ENCODE measurements at regions not wholly inside any gene's neighbourhood (a gene's known extent, or its start where the extent isn't known, plus 50 kb on each side); places are given as distances from the start of the nearest gene placed in this dataset.
"Not testable (repeated sequence)": the region's sequence is repeated elsewhere in the genome, so short reads cannot be mapped to it uniquely, and the experiment has no call there.

DNA sequence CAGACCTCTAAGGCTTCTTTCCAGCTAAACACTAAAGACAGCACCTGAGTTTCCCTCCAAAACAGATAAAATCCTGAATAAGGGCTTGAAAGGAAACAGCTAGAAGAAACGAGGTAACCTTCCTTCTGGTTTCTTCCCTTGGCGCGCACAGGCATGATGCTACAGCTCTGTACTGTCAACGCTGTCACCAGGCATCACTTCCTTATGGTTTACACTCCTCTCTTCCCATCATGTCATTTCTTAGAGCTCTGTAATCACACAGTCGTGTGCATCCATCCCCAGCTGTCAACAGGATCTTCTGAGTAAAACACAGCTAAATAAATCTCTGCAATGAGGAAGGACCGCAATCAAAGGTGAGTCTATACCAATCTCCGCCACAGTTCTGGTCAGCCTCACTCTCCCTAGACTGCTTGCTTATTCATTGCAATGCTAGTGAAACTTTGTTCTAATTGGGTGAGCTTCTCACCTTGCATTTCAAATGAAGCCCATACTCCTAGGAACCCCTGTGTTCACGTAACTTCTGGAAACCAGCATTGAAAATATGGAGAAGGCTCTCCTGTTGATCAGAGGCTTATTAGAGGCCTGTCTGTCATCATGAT lies 162.6 kb upstream of the DTNBP1 start:
- no peak for DNase-seq

DNA sequence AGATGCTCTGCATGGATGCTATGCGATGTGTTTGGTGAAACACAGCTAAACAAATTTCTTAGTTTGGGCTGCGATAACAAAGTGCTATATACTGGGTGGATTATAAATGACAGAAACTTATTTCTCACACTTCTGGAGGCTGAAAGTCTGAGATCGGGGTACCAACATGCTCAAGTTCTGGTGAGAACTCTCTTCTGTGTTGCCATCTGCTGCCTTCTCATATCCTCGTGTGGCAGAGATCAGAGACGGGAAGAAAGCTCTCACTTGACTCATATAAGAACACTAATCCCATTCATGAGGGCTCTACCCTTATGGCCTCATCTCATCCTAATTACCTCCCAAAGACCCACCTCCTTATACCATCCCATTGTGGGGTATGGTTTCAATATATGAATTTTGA lies 162.0 kb upstream of the DTNBP1 start:
- no peak for DNase-seq

DNA sequence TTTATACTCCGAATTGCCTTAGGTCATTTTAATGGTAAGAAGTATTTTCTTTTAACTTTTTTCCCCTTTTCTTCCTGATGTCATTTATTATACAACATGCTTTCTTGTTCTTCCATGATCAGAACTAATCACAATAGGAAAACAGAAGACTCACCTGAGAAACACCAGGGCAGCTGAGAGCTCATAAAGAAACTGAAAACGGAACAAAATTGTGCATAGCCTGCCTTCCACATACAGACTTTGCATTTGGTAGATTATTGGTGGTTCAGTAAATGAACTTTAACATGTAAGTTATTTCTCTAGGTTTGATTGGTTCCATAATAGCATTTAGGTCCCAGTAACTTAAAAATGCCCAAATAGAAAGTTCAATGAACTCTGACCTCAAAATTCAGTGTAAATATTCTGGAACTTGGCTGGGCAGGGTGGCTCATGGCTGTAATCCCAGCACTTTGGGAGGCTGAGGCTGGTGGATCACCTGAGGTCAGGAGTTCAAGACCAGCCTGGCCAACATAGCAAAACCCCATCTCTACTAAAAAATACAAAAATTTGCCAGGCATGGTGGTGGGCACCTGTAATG lies 161.1 kb upstream of the DTNBP1 start:
- DNase-seq = no peak

GRCh38 chr6:15822835-15823234 lies 160.0 kb upstream of the DTNBP1 start:
- DNase-seq = no peak

- DNase-seq = no peak
These were observed 157.0 kb upstream of the DTNBP1 start for GRCh38 chr6:15819841-15820240.

DNA sequence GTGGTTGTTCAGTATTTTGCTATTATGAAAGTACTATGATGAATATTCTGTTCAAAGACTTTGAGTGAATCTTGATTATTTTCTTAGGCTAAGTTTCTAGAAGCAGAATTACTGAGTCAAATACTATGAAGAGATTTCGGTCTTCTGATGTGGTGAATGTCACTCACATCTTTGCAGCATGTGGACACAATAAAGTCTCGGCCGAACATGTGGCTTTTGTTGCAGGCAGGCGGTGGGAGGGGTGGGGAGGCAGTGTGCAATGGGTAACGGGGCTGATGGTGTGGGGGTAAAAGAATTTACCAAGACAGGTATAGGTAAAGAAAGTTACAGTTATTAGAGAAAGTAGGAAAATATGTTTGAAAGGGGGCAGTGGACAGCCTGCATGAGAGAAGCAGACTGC lies 156.4 kb upstream of the DTNBP1 start:
- no peak for DNase-seq

- DNase-seq = no peak
These were observed 155.7 kb upstream of the DTNBP1 start for GRCh38 chr6:15818491-15818890.

DNA sequence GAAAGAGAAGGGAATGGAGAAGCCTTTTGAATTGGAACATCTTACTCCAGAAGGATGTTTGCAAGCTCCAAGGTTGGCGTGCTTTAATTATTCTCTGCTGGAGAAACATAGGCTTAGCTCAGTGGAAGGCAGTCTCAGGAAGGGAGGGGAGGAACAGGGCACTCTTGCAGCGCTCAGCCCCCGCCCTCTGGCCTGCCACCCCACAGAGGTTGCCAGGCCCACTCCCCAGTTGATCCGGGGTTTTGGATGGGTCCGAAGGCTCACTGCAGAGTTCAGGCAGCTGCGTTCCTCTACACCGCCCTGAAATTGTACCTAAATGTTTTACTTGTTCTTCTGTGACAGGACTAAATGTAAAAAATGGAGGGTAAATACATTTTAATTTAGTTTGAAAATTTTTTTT lies 155.2 kb upstream of the DTNBP1 start:
- no peak for DNase-seq

DNA sequence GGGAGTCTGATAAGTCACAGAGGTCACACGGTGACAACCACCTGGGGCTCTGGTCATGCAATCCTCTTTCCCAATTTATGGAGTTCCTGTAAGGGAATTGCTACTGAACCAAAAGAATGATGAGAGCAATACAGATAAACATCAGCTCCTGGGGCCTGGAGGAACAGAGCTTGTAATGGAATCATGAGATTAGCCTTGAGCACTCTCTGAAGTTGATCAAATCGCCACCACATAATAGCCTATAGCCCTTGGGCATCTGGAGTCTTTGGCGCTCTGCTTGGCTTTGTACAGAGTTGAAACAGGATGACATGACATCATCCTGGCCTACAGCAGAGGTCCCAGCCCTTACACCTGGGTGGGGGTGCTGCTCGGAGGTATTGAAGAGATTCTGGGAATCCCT lies 154.3 kb upstream of the DTNBP1 start:
- no peak for DNase-seq

DNA sequence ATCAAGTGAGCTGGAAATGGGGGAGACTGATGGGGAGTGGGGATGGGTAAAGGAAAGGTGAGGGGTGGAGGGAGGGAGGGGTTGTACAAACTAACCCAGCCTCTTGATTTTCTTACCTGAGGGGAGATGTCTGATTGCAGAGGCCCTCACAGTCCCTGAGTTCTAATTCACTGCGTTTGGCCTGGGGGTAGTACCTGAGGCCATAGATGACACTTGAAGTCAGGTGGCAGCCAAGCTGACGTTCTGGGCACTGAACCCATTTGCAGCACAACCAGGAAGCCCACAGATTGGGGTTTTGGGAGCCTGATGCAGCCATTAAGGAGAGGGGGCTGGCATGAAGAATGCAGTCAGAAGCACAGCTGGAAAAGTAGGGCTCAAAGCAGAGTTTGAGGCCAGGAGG lies 153.8 kb upstream of the DTNBP1 start:
- DNase-seq = no peak

GRCh38 chr6:15813698-15814097 lies 150.9 kb upstream of the DTNBP1 start:
- DNase-seq = not testable (repeated sequence)

DNA sequence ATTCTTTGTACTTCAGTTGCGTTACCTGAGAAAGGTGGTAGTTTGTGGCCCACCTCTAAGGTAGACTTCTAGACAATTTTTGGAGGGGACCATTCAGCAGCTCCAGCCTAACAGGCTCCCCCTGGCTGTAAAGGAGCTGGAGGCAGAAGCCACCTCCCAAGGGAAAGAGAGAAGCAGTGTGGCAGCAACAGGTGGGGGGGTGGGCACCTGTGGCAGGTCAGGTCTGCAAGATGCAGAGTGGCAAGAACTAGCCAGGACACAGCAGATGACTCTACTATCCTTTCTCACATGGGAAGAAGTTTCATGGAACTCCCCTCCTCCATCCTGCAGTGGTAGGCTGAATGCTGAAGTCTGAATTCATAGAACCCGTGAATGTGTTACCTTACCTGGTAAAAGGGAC lies 148.3 kb upstream of the DTNBP1 start:
- no peak for DNase-seq

- no peak for DNase-seq
These were observed 147.8 kb upstream of the DTNBP1 start for GRCh38 chr6:15810618-15811017.

DNA sequence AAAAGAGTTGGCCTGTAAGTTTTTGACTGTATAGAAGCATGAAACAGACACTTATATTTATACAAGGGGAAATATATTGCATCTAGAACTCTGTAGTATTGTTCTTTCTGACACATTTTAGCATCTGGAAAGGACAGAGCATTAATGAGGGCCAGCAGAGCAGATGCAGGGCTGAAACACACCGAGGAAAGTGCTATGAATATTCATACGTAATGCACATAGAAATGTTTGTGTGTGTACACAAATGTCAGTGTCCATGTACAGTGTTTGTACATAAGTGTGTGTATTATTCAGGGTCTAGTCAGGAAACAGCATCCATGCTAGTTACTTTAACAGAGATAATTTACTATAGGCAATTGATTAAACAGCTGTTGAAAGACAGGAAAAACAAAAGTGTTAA lies 146.5 kb upstream of the DTNBP1 start:
- DNase-seq = no peak

- peak; percentile 4 for DNase-seq
These were observed 141.6 kb upstream of the DTNBP1 start for GRCh38 chr6:15804164-15805154.

GRCh38 chr6:15802466-15802865 lies 139.6 kb upstream of the DTNBP1 start:
- no peak for DNase-seq

DNA sequence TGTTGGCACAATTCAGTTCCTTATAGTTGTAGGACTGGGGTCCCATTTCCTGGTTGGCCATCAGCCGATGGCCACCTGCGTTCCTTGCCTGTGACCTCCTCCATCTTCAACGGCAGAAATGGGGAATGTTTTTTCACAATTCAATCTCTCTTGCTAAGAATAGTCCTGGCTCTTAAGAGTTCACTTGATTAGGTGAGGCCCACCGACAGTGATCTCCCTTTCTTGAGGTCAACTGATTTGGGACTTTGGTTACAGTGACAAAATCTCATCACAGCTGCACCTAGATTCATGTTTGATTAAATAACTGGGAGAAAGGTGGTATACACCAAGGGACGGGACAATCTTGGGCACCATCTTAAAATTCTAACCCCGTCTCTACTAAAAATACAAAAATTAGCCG lies 139.1 kb upstream of the DTNBP1 start:
- no peak for DNase-seq

DNA sequence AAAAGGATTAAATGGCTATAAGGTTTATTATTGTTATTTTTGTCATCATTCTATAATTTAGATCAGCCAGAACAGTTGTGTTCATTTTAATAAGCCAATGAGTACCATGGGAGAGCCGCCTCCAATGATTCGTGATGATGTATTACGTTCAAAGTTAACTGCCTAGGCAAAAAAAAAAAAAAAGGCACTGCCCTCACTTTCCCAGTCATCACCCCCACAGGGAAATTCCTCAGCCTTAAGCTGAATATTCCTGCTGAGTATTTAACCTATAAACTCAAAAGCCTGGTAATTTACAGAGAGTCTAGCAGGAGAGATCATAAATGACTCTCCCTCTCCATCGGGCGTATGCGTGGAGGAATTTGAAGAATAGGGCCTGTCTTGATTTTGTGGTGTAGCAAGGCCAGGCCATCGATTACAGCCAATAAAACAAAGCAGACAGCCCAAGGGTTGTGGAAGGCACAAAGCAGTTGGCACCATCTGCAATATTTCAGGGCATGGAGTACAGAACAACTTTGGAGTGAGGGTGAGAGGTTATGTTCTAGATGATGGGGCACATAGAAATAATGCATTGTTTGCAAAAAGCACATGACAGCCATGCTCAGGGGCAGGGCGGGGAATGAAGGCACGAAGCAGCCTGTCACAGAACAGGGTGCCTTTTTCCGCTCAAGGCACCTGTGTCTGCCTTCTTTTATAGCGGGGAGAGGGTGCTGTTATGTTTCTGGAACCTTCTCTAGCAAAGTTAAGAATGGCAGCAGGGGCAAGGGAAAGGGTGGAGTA lies 138.2 kb upstream of the DTNBP1 start:
- peak; percentile 20 for DNase-seq

DNA sequence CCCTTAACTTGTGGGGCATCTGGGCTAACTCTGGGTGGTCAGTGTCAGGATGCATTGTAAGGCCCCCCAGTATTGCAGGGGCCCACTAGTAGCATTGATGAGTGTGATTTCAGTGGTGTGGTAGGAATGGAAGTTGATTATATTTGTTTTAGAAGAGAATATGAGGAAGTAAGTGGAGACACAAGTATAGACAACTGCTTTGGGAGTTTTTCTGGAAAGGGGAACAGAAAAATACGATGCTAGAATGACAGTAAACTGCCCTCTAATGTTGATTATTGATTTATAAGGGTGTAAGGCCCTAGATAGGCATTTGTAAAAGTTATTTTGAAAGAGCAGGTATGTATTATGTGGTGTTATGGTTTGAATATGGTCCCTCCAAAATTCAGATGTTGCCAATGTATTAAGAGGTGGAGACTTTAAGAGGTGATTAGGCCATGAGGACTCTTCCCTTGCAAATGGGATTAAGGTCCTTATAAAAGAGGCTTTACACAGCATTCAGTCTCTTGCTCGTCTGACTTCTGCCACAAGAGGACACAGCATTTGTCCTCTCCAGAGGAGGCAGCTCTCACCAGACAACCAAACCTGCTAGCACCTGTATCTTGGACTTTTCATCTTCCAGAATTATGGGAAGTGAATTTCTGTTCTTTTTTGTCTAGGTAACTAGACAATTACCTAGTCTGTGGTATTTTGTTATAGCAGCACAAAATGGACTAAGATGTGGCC lies 135.9 kb upstream of the DTNBP1 start:
- DNase-seq = no peak

DNA sequence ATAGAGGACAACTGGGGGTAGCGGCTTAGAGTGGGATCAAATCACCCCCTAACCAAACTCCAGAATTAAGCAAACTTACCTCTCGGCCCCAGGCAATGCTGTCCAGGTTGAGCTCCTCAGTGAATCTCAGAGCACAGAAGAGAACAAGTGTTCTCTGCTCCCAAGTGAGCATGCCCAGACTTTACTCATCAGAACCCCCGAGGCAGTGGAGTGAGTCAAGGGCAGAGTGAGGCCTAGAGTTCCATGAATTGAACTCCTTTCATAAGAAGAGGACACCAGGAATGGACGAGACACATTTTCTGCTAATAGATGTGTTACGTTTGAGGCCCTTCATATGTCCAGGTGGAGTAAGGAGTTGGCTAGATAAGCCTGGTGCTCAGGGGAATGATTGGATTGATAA lies 134.0 kb upstream of the DTNBP1 start:
- no peak for DNase-seq

GRCh38 chr6:15796130-15796771 lies 133.4 kb upstream of the DTNBP1 start:
- DNase-seq = peak; percentile 26

GRCh38 chr6:15793826-15794225 lies 131.0 kb upstream of the DTNBP1 start:
- DNase-seq = no peak
